Thyroid gland (tissue), 4 donors: ENCODE measurements at regions not wholly inside any gene's neighbourhood (a gene's known extent, or its start where the extent isn't known, plus 50 kb on each side); places are given as distances from the start of the nearest gene placed in this dataset.
"Not testable (repeated sequence)": the region's sequence is repeated elsewhere in the genome, so short reads cannot be mapped to it uniquely, and the experiment has no call there.

Source experiments
- DNase-seq, 2 donors: peaks; one replicate each; pipeline ENCODE4 v3.0.0-alpha.2; 2019
- H3K27ac ChIP-seq, 3 donors: fragments of 200-600 bp; sonication (generic); 1 replicate in 2 of 3; 2 replicates in 1 of 3; pipeline ENCODE4 v1.5.1; 2016 to 2019; ENCODE audit warnings: mild to moderate bottlenecking in 1 of 3, moderate library complexity in 1 of 3
- H3K27me3 ChIP-seq: fragments of 200-600 bp; sonication (generic); one replicate; pipeline ENCODE4 v1.5.1; 2019
- H3K36me3 ChIP-seq, 2 donors: fragments of 200-600 bp; sonication (generic); one replicate each; pipeline ENCODE4 v1.5.1; 2016 to 2019
- H3K4me1 ChIP-seq, 2 donors: fragments of 200-600 bp; sonication (generic); one replicate each; pipeline ENCODE4 v1.5.1; 2017 to 2019
- H3K4me3 ChIP-seq, 3 donors: fragments of 200-600 bp; sonication (generic); replicated peaks in 1 of 3; 1 replicate in 2 of 3; 2 replicates in 1 of 3; pipeline ENCODE4 v1.5.1; 2016; ENCODE audit warnings: mild to moderate bottlenecking in 1 of 3
- H3K9me3 ChIP-seq: fragments of 200-600 bp; sonication (generic); one replicate; pipeline ENCODE4 v1.5.1; 2017
- CTCF ChIP-seq, 6 experiments: fragments of 200-600 bp in 3 of 6; fragments of 450-650 bp in 3 of 6; sonication (generic) in 3 of 6; IDR thresholded peaks; one replicate each; pipeline ENCODE4 v1.5.1; 2016 to 2019; ENCODE audit warnings: antibody characterized with exemption in 6 of 6, mild to moderate bottlenecking in 2 of 6, inconsistent platforms in 1 of 6, moderate library complexity in 1 of 6
- POLR2A ChIP-seq, 2 donors: fragments of 450-650 bp; IDR thresholded peaks; one replicate each; pipeline ENCODE4 v1.6.1; 2017; ENCODE audit warnings: antibody characterized with exemption in 2 of 2, mild to moderate bottlenecking in 2 of 2, moderate library complexity in 1 of 2
- WGBS, 2 donors: methylation state at CpG; one replicate each; pipeline ENCODE4 v1.1.5; 2017; 5-methylcytosine and 5-hydroxymethylcytosine counted together
- intact Hi-C: fragments of 100-400 bp; cut with DNase I; formaldehyde crosslinking; loops from one replicate; pipeline ENCODE4 v1.15.1; 2023

GRCh38 chr6:86712039-86712438 is 225.3 kb upstream of the HTR1E start:
- H3K36me3 ChIP-seq = no peaks in the 10 kb centered on the region
- H3K4me3 ChIP-seq = no peak overlapping the region
- no peaks in the 10 kb centered on the region for H3K9me3 ChIP-seq
- no peak overlapping the region for H3K27ac ChIP-seq
- DNase-seq = no peak
- intact Hi-C loops = no loop called here
- 29 to 33% methylated on average over 2 of the region's 2 CpGs for WGBS, 2 donors
- TF ChIP-seq CTCF (IDR thresholded peaks at IDR 0.05) = no peak
- TF ChIP-seq POLR2A (IDR thresholded peaks at IDR 0.05) = no peak
- no peaks in the 10 kb centered on the region for H3K4me1 ChIP-seq
- H3K27me3 ChIP-seq = no peaks in the 10 kb centered on the region

GRCh38 chr6:86707545-86708120 is 229.7 kb upstream of the HTR1E start:
- no peak for DNase-seq
- intact Hi-C loops = no loop called here
- no peak for TF ChIP-seq CTCF (IDR thresholded peaks at IDR 0.05)
- TF ChIP-seq POLR2A (IDR thresholded peaks at IDR 0.05) = no peak
- Histone ChIP-seq H3K27ac (no peak overlapping the region), H3K27me3 (no peaks in the 10 kb centered on the region), H3K4me3 (no peak overlapping the region), H3K4me1 (no peaks in the 10 kb centered on the region), H3K36me3 (no peaks in the 10 kb centered on the region), H3K9me3 (no peaks in the 10 kb centered on the region)
- WGBS, 2 donors = 40 to 43% methylated on average over 2 of the region's 2 CpGs

GRCh38 chr6:86706449-86706848 is 230.9 kb upstream of the HTR1E start:
- no peak overlapping the region for H3K4me3 ChIP-seq
- no peaks in the 10 kb centered on the region for H3K27me3 ChIP-seq
- intact Hi-C loops = no loop called here
- DNase-seq = peak; percentile 11 to 13
- no peaks in the 10 kb centered on the region for H3K4me1 ChIP-seq
- WGBS, 2 donors = 57 to 78% methylated on average over 4 of the region's 4 CpGs
- H3K9me3 ChIP-seq = no peaks in the 10 kb centered on the region
- TF ChIP-seq CTCF (IDR thresholded peaks at IDR 0.05) (peak in 1 of 6 experiments; percentile 9), POLR2A (IDR thresholded peaks at IDR 0.05) (no peak)
- no peak overlapping the region for H3K27ac ChIP-seq
- no peaks in the 10 kb centered on the region for H3K36me3 ChIP-seq

- H3K4me3 ChIP-seq, H3K27me3 ChIP-seq, H3K27ac ChIP-seq, H3K36me3 ChIP-seq, H3K4me1 ChIP-seq, DNase-seq, intact Hi-C loops, H3K9me3 ChIP-seq: not testable (repeated sequence)
- 80 to 86% methylated on average over 4 of the region's 4 CpGs for WGBS, 2 donors
These were observed 236.1 kb upstream of the HTR1E start for GRCh38 chr6:86701228-86701627.

GRCh38 chr6:86686496-86686895 is 250.8 kb upstream of the HTR1E start:
- Histone ChIP-seq H3K27me3 (no peaks in the 10 kb centered on the region), H3K36me3 (no peaks in the 10 kb centered on the region), H3K27ac (no peak overlapping the region), H3K9me3 (no peaks in the 10 kb centered on the region), H3K4me1 (no peaks in the 10 kb centered on the region), H3K4me3 (no peak overlapping the region)
- intact Hi-C loops = no loop called here
- TF ChIP-seq POLR2A (IDR thresholded peaks at IDR 0.05) (no peak), CTCF (IDR thresholded peaks at IDR 0.05) (no peak)
- no peak for DNase-seq
- WGBS, 2 donors = 78 to 83% methylated on average over 1 of the region's 1 CpG
